ENCODE measurements at regions not wholly inside any gene's neighbourhood (a gene's known extent, or its start where the extent isn't known, plus 50 kb on each side); places are given as distances from the start of the nearest gene placed in this dataset.
"Not testable (repeated sequence)": the region's sequence is repeated elsewhere in the genome, so short reads cannot be mapped to it uniquely, and the experiment has no call there.

GRCh38 chr6:835476-836160 lies 142.7 kb upstream of the EXOC2 start:
- TF ChIP-seq, protein P1, sequence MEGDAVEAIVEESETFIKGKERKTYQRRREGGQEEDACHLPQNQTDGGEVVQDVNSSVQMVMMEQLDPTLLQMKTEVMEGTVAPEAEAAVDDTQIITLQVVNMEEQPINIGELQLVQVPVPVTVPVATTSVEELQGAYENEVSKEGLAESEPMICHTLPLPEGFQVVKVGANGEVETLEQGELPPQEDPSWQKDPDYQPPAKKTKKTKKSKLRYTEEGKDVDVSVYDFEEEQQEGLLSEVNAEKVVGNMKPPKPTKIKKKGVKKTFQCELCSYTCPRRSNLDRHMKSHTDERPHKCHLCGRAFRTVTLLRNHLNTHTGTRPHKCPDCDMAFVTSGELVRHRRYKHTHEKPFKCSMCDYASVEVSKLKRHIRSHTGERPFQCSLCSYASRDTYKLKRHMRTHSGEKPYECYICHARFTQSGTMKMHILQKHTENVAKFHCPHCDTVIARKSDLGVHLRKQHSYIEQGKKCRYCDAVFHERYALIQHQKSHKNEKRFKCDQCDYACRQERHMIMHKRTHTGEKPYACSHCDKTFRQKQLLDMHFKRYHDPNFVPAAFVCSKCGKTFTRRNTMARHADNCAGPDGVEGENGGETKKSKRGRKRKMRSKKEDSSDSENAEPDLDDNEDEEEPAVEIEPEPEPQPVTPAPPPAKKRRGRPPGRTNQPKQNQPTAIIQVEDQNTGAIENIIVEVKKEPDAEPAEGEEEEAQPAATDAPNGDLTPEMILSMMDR (IDR thresholded peaks at IDR 0.05), result no peak
- DNase-seq (ENCODE audit: low spot score), result no peak
- no peak overlapping the region for H3K4me3 ChIP-seq
- no peak overlapping the region for H3K27ac ChIP-seq

DNA sequence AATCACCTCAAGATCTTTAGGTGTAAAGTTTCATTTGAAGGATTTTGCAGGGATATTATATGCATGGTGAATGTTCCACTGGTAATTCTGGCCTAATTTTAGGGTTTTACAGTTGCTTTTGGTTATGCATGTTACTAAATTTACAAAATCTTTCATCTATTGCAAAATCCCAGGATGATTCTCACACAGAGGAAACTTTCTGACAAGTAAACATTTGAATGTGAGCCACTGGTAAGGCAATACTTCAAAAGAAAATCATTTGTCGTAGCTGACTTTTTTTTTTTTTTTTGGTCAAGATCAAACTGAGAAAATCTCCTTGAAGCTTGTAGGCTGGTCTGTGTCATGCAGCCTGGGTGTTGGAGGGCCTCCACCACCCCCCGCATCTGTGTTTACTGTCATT lies 141.9 kb upstream of the EXOC2 start:
- no peak for DNase-seq (ENCODE audit: low spot score)
- H3K4me3 ChIP-seq, result no peak overlapping the region
- no peak overlapping the region for H3K27ac ChIP-seq
- TF ChIP-seq, protein P1 (IDR thresholded peaks at IDR 0.05), result no peak

- Histone ChIP-seq H3K27ac (no peak overlapping the region), H3K4me3 (no peak overlapping the region)
- DNase-seq (ENCODE audit: low spot score), result no peak
- TF ChIP-seq, protein P1 (IDR thresholded peaks at IDR 0.05), result no peak
Measured at GRCh38 chr6:834190-834589, 141.3 kb upstream of the EXOC2 start.

DNA sequence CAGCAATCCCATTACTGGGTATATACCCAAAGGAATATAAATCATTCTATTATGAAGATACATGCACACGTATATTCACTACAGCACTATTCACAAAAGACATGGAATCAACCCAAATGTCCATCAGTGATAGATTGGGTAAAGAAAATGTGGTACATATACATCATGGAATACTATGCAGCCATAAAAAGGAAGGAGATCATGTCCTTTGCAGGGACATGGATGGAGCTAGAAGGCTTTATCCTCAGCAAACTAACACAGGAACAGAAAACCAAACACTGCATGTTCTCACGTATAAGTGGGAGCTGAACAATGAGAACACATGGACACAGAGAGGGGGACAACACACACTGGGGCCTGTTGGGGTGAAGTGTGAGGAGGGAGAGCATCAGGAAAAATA lies 139.9 kb upstream of the EXOC2 start:
- H3K27ac ChIP-seq; DNase-seq (ENCODE audit: low spot score); H3K4me3 ChIP-seq: not testable (repeated sequence)

DNA sequence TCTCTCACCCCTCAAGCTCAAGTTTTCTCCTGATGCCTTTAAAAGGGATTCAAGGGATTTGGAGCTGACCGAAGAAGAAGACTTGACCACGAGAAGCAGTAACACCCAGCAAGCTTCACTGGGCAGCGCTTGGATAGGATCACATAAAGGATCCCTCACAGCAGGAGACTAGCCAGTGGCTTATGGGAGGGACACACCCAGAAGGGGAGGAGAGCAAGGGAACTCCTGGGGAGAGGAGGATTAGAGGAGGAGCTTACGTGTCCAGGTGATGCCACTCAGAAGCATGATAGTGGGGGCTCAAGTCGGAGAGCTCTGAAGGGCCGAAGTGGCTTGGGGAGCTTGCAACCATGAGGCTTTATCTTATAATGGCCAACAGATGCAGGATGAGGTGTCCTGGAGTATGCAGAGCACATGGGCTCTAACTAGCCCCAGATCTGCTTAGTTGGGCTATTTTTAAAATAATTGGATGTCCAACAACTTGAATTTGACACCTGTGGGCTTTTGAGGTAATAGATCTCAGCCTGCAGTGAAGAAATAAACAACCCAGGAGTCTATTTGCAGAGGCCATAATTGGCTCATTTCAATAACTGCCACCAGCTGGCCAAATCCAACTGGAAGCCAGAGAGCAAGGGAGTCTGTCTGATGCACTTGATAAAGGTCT lies 137.9 kb upstream of the EXOC2 start:
- TF ChIP-seq, protein P1 (IDR thresholded peaks at IDR 0.05), result no peak
- H3K27ac ChIP-seq, result no peak overlapping the region
- no peak for DNase-seq (ENCODE audit: low spot score)
- no peak overlapping the region for H3K4me3 ChIP-seq

GRCh38 chr6:829656-830055 lies 136.7 kb upstream of the EXOC2 start:
- TF ChIP-seq, protein P1 (IDR thresholded peaks at IDR 0.05), result no peak
- H3K4me3 ChIP-seq, result no peak overlapping the region
- no peak for DNase-seq (ENCODE audit: low spot score)
- no peak overlapping the region for H3K27ac ChIP-seq

DNA sequence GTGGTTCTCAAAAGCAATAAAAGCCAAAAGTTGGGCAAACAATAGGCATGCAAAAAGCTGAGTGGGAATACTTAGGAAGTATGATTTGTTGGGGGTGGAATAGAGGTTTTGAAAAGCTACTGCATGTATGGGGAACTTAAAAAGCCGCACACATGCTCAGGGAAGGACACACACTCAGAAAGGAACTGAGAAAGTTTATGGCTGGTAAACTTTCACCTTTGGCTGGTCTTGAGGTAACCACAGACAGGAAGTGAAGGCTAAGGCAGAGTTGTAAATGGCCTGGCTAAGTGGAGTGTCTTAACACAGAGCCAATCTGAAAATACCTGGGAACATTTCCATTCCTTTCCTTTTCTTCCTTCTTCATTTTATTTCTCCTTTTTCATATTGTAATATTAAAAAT lies 134.5 kb upstream of the EXOC2 start:
- Histone ChIP-seq H3K27ac (no peak overlapping the region), H3K4me3 (no peak overlapping the region)
- no peak for DNase-seq (ENCODE audit: low spot score)
- TF ChIP-seq, protein P1 (IDR thresholded peaks at IDR 0.05), result no peak
